Erythroblast (primary cell): ENCODE measurements at regions not wholly inside any gene's neighbourhood (a gene's known extent, or its start where the extent isn't known, plus 50 kb on each side); places are given as distances from the start of the nearest gene placed in this dataset.

Experiments used
- GATA1 ChIP-seq: IDR thresholded peaks from 2 replicates; pipeline ENCODE4 v1.6.1; 2011; ENCODE audit warnings: low read depth, mild to moderate bottlenecking, control low read depth, low read length, moderate library complexity
- POLR2A ChIP-seq: IDR thresholded peaks from 2 replicates; pipeline ENCODE4 v1.6.1; 2011; ENCODE audit warnings: mild to moderate bottlenecking, low read length

DNA sequence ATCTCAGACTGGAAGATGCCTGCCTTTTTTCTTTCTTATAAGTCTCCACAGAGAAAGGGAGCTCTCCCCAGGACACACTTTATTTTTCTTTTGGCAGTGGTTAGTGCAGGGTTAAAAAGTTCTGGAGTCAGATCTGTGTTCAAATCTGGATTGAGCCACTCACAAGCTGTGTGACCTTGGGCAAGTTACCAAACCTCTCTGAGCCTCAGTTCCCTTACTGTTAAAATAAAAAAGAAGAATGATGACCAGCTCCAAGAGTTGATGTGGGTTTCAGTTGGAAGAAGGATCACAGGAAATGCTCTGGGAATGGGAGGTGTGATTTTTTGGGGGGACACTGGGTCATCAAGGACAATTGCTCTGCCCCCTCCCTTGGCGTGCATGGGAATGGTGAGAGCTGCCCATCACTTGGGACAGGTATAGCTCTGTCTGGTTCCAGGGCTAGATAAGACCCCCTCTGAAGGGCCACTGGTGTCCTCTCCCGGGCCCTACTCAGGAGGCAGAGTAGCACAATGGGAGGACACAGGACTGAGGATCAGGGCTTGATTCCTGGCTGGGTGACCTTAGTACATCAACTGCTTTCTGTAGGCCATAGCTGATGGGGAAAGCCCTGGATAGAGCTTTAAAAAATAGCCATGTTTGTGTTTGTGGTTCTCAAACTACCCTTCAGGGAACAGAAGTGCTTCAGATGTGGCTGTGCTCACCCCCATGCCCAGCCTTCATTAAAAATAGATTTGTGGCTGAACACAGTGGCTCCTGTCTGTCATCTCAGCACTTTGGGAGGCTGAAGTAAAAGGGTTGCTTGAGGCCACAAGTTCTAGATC lies 228.3 kb downstream of the MIAT start:
- TF ChIP-seq POLR2A (no peak), GATA1 (no peak)
